K562 (cell line): ENCODE measurements at regions not wholly inside any gene's neighbourhood (a gene's known extent, or its start where the extent isn't known, plus 50 kb on each side); places are given as distances from the start of the nearest gene placed in this dataset.

ENCODE experiments used
- ATAC-seq: fragments of 200-7000 bp; cut with Tn5 transposase; 3 replicates; pipeline ENCODE4 v1.9.1; 2020; ENCODE audit warnings: moderate library complexity
- BruUV-seq: library from RNA; stranded (reverse); fragments of 400-500 nt; replicated peaks from 2 replicates; lab custom pipeline; 2021; lab: Mats Ljungman, UMichigan
- CTCF ChIA-PET: fragments of 300-600 bp; formaldehyde crosslinking; extraction: SDS; loops from one replicate; lab custom pipeline; 2021; ENCODE audit warnings: low intra/inter-chr PET ratio; lab: Yijun Ruan, JAX
- POLR2A ChIA-PET: fragments of 300-600, 350-650 bp; sonication (Branson Sonifier 250); formaldehyde crosslinking; extraction: SDS; loops from one replicate; lab custom pipeline; 2021; ENCODE audit warnings: antibody characterized with exemption, inconsistent platforms; lab: Yijun Ruan, JAX
- DNase-seq, 4 experiments: peaks; one replicate each; pipeline versions ENCODE4 v3.0.0 to v3.0.0-alpha.2; 2011 to 2018; ENCODE audit warnings: low spot score in 3 of 4, mixed read lengths in 3 of 4; ENCODE audit errors: extremely low read depth in 1 of 4
- FAIRE-seq: peaks from 2 replicates; lab custom pipeline; 2011; peaks lifted over from hg19 to GRCh38; lab: Jason Lieb, UNC
- H2AFZ ChIP-seq: 2 replicates; pipeline ENCODE4 v1.6.0; 2011; ENCODE audit warnings: low read depth, low read length, control low read depth, inconsistent platforms
- H3K27ac ChIP-seq: fragments of 200-600 bp; 3 replicates; pipeline ENCODE4 v1.8.0; 2011; ENCODE audit warnings: low read depth, mild to moderate bottlenecking, control low read depth, inconsistent platforms, low read length, moderate library complexity, mixed read lengths; ENCODE audit errors: extremely low read depth
- H3K27me3 ChIP-seq, 2 experiments: fragments of 300-600 bp in 1 of 2; 2 replicates in 1 of 2; 3 replicates in 1 of 2; pipeline versions ENCODE4 v1.6.0 to v1.8.0; 2011; ENCODE audit warnings: inconsistent platforms in 2 of 2, low read length in 2 of 2, mild to moderate bottlenecking in 1 of 2, mixed read lengths in 1 of 2, moderate library complexity in 1 of 2; ENCODE audit not compliant: control insufficient read depth in 2 of 2, insufficient read depth in 2 of 2
- H3K36me3 ChIP-seq: fragments of 300-600 bp; 3 replicates; pipeline ENCODE4 v1.8.0; 2011; ENCODE audit warnings: mild to moderate bottlenecking, low read length, inconsistent platforms; ENCODE audit not compliant: control insufficient read depth, insufficient read depth
- H3K4me1 ChIP-seq, 2 experiments: fragments of 200-600 bp in 1 of 2; replicated peaks in 1 of 2; 2 replicates in 1 of 2; 3 replicates in 1 of 2; pipeline versions ENCODE4 v1.5.1 to v1.8.0; 2011; ENCODE audit warnings: inconsistent platforms in 2 of 2, low read length in 2 of 2, mild to moderate bottlenecking in 1 of 2, mixed read lengths in 1 of 2, moderate library complexity in 1 of 2; ENCODE audit not compliant: control insufficient read depth in 2 of 2, insufficient read depth in 2 of 2
- H3K4me2 ChIP-seq: 2 replicates; pipeline ENCODE4 v1.6.1; 2011; ENCODE audit warnings: low read length, control low read depth, inconsistent platforms, mixed read lengths; ENCODE audit not compliant: insufficient read depth
- H3K4me3 ChIP-seq: fragments of 200-600 bp; sonication (generic), shearing (Covaris generic); 2 replicates; pipeline ENCODE4 v1.5.1; 2016; ENCODE audit warnings: control low read depth, inconsistent platforms
- H3K79me2 ChIP-seq: fragments of 200-600 bp; 3 replicates; pipeline ENCODE4 v1.8.0; 2011; ENCODE audit warnings: low read length, inconsistent platforms; ENCODE audit not compliant: control insufficient read depth, insufficient read depth
- H3K9ac ChIP-seq, 2 experiments: 2 replicates each; pipeline versions ENCODE4 v1.6.0 to v1.6.1; 2011; ENCODE audit warnings: low read depth in 2 of 2, low read length in 2 of 2, control low read depth in 1 of 2, inconsistent platforms in 1 of 2, mild to moderate bottlenecking in 1 of 2, mixed read lengths in 1 of 2; ENCODE audit not compliant: insufficient read depth in 1 of 2
- H3K9me1 ChIP-seq: one replicate; pipeline ENCODE4 v1.6.0; 2011; ENCODE audit warnings: inconsistent platforms, mild to moderate bottlenecking, low read length, moderate library complexity; ENCODE audit not compliant: control insufficient read depth, insufficient read depth
- H3K9me3 ChIP-seq: replicated peaks from 2 replicates; pipeline ENCODE4 v1.5.1; 2011; ENCODE audit warnings: low read depth, low read length, inconsistent platforms; ENCODE audit not compliant: control insufficient read depth, insufficient read depth
- H4K20me1 ChIP-seq: replicated peaks from 2 replicates; pipeline ENCODE4 v1.6.1; 2011; ENCODE audit warnings: low read length, inconsistent platforms, mixed read lengths; ENCODE audit not compliant: control insufficient read depth, insufficient read depth
- BHLHE40 ChIP-seq: IDR thresholded peaks from 2 replicates; pipeline ENCODE4 v1.6.1; 2011; ENCODE audit warnings: low read length, improper control_type of control experiment
- FOXA1 ChIP-seq: fragments of 450-650 bp; IDR thresholded peaks from 2 replicates; pipeline ENCODE4 v1.6.1; 2016; ENCODE audit warnings: mild to moderate bottlenecking, borderline replicate concordance
- IRF9 ChIP-seq: fragments of 450-650 bp; IDR thresholded peaks from 2 replicates; pipeline ENCODE4 v1.6.1; 2016; ENCODE audit warnings: missing biosample characterization, missing genetic modification characterization
- NRF1 ChIP-seq, 2 experiments: fragments of 450-650 bp; IDR thresholded peaks in 1 of 2; conservative IDR thresholded peaks in 1 of 2; 2 replicates each; pipeline ENCODE4 v1.6.1; 2014; ENCODE audit warnings: mild to moderate bottlenecking in 2 of 2
- U2AF2 ChIP-seq: fragments of 200-400 bp; formaldehyde crosslinking; optimal IDR thresholded peaks from 2 replicates; pipeline ENCODE3; 2017; ENCODE audit warnings: low read depth, mild to moderate bottlenecking, low read length
- WGBS: fragments of 100-300 bp; shearing (Covaris generic); methylation state at CpG from one replicate; pipeline ENCODE4 v1.1.6; 2016; ENCODE audit warnings: low coverage, mixed read lengths; ENCODE audit not compliant: insufficient coverage; ENCODE audit errors: missing lambda C conversion rate; 5-methylcytosine and 5-hydroxymethylcytosine counted together
- in situ Hi-C: fragments of 300-500 bp; cut with MboI; formaldehyde crosslinking; loops from 4 replicates; pipeline ENCODE4 v1.15.0; 2018; ENCODE audit warnings: inconsistent platforms, mixed read lengths
- intact Hi-C: fragments of 100-400 bp; cut with micrococcal nuclease; formaldehyde crosslinking; loops from 2 replicates; pipeline ENCODE4 v1.14.2; 2022

GRCh38 chrX:115892056-115892708, 278.4 kb upstream of the AGTR2 start:
- Histone ChIP-seq H3K9me1 (no peaks in the 10 kb centered on the region), H3K36me3 (no peaks in the 10 kb centered on the region), H3K4me1 (peaks cover 9 to 11% of the 10 kb centered on the region in 2 experiments; a peak in 4 of 5 replicates), H3K9ac (no peak overlapping the region), H3K9me3 (no peaks in the 10 kb centered on the region), H4K20me1 (no peaks in the 10 kb centered on the region), H3K27ac (no peak overlapping the region; the same call in 2 of the 3 replicates), H3K79me2 (no peaks in the 10 kb centered on the region), H2AFZ (0 out of 2 replicates have a peak overlapping the region, but pooled peaks have one; percentile 77), H3K4me2 (peak overlapping the region; percentile 63; the same call in 1 of the 2 replicates), H3K4me3 (no peak overlapping the region), H3K27me3 (no peaks in the 10 kb centered on the region)
- in situ Hi-C loops (loop anchor here (25.0 kb wide), 1 partner anchor 205 kb away; no protein-coding TSS in a partner anchor), intact Hi-C loops (no loop called here)
- ATAC-seq (no peak), DNase-seq (no peak), FAIRE-seq (no peak)
- TF ChIP-seq U2AF2 = no peak
- peak in 1 of 2 experiments; percentile 22; a peak in 1 of 4 replicates for TF ChIP-seq NRF1 (conservative IDR thresholded peaks at IDR 0.05 in 1 of 2, IDR thresholded peaks at IDR 0.05 in 1 of 2)
- no peak for TF ChIP-seq IRF9 (tag)
- no peak for TF ChIP-seq BHLHE40
- TF ChIP-seq FOXA1 = no peak
- POLR2A ChIA-PET = no interaction called here
- WGBS = 61% methylated on average over 7 of the region's 7 CpGs
- CTCF ChIA-PET = no interaction called here
- no TSS peak for BruUV-seq
